Left renal cortex interstitium (tissue), 4 donors: ENCODE measurements at regions not wholly inside any gene's neighbourhood (a gene's known extent, or its start where the extent isn't known, plus 50 kb on each side); places are given as distances from the start of the nearest gene placed in this dataset.

Experiments
- DNase-seq, 4 donors: peaks; one replicate each; pipeline ENCODE4 v3.0.0-alpha.2; 2013; ENCODE audit warnings: low read depth in 4 of 4, low spot score in 2 of 4, missing footprints in 1 of 4

DNA sequence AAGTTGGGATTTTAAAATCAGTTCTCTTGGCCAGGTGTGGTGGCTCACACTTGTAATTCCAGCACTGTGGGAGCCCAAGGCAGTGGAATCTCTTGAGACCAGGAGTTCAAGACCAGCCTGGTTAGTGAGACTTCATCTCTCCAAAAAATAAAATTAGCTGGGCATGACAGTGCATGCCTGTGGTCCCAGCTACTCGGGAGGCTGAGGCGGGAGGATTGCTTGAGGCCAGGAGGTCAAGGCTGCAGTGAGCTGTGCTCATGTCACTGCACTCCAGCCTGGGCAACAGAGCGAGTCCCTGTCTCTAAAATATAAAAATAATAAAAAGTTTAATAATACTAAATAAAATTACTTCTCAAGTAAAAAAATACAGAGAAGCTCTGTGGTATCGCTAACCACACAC lies 77.5 kb downstream of the FOXA2 start:
- no peak for DNase-seq

DNA sequence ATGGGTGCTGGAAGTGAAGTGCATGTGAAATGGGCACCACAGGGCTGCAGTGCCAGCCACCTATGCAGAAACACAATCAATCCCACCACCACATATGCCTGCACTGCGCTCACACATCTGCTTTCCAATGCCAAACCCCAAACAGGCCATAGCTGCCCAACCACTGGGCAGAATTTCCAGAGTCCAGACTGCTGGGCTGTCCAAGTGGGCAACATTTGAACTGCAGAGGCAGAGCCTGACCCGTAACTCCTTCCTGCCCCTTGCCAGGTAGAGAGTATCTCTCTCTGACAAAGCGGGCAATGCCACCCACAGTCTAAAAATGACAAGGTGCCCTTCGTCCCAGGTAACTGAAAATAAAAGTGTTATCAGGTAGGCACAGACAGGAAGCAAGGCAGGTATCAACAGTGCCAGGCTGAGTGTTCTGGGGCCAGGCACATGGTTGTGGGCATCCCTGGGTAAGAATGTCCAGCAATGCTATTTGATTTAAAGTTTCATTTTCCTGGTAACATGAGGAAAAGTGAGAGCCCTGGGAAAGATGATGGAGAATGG lies 79.5 kb downstream of the FOXA2 start:
- no peak for DNase-seq

DNA sequence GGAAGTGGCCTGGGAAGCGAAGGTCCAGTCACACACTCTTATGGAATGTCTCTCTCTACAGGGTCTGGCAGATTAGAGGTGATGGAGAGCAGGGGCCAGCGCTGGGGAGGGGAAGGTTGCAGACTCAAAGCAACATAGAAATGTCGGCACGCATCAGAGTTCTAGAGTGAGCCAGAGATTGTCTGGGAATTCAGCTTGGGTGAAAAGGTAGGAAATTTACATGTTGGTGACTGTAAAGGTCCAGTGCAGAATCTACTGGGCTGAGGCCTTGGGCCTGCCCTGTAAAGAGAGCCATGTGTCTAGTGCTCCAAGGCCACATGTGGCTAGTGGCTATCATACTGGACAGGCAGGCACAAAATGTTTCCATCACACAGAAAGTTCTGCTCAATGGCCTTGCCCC lies 80.8 kb downstream of the FOXA2 start:
- no peak for DNase-seq

DNA sequence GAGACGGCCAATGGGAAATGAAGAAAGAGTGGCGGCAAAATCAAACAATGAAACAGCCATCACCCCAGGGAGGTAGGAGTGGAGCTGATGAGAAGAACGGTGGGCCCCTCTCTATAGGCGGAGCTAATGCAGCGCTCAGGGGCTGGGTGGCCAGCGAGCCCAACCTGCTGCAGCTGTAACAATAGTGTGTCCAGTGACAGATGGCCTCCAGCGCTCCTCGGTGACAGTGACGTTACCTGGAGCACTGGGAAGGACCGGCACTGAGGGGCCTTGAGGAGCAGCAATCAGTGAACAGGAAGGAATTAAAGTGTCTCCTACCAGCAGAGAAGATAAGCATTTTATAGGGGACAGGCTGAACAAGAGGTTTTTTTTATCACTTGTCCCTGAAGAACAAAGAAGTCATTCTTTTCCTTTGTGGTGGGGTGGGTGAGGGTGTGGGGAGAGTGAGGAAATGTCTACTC lies 81.6 kb downstream of the FOXA2 start:
- DNase-seq, result no peak

DNA sequence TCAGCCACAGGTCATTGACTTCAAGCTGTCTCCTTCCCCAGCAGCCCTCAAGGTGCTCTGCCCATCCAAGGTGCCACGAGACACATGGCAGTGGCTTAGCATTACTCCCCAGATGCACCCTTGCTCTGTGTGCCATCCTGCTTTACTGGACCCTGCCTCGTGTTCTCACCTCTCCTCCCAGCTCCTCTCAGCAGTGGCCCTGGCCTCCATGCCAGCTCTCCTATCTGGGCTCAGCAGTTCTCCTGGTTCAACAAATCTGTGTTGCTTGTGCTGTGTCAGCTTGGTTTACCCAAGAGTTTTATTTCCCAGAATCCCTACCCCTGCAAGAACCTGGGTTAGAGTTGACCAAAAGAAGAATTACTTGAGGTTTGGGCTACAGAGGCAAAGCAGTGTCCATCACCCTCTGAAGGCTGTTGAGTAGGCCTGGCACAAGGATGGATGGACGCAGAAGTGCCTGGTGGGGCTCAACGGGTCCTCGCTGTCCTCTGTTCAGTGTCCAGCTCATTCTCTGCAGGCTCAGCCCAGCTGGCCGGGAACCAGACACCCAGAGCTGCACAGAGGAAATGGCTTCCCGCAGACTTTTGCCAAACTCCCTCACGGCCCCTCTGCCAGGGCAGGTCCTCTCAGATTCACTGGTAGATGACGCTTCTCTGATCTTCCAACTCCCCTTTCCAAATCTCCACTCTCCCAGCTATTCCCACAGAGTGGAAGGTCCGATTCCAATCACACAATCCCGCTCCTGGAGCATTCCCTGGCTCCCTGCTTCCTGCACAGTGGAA lies 82.6 kb downstream of the FOXA2 start:
- DNase-seq, result no peak

DNA sequence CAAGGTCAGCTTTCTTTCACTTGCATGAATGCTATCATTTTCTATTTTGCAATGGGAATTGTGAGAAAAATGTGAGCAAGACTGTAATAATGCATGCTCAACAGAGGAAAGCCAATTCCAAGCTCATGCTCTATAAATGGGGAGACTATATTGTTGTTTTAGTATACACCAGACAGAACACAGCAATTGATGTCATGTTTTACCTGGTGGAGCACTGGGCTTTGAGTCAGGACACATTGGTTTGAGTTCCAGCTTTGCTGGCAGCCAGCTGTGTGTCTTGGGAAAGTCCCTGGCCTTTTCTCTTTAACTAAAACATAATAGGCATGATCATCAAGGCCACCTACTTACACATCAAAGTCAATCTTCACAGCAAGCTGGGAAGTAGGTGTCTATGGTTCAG lies 83.3 kb downstream of the FOXA2 start:
- DNase-seq, result no peak

DNA sequence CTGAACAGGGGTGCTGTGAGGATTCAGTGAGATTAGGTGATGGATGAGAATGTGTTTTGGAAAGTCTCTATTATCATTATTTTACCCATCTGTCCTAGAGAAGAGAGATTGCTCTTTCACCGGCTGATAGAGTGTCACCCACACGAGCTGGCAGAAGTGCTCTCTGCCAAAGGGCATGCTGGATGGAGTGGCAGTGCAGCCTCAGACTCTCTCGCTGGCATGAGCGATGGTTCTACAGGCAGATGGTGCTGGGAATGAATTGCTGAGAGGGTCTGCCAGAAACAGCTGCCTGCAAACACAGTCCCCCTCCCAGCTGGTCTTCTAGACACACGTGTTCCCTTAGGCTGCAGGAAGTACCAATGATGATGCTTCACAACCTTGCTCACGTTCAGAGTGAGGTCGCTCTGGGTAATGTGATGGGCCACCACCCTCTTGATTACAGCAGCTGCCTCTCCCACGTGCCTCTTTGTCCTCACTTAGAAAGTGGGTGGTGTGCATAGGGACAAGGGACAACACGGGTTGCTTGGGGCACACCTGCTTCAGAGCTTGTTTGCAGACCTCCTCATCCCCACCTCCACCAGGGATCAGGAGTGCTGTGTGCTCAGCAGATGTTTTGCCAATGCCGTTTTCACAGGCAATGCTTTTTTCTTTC lies 84.7 kb downstream of the FOXA2 start:
- no peak for DNase-seq

DNA sequence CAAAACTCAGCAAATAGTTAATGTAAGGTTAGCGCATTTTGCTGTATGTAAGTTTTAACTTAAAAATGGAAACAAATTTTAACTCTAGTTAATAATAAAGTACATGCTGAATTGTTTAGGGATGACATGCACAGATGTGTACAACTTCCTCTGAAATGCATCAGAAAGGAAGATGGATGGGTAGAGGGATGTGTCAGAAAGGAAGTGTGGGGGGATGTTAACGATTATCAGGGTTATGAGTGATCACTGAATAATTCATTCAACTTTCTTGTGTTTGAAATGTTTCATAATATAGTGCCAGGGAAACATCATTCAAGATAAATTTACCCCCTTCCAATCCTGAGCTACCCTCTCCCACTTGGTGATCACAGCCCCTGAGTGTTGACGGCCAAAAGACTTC lies 87.6 kb downstream of the FOXA2 start:
- DNase-seq, result no peak

DNA sequence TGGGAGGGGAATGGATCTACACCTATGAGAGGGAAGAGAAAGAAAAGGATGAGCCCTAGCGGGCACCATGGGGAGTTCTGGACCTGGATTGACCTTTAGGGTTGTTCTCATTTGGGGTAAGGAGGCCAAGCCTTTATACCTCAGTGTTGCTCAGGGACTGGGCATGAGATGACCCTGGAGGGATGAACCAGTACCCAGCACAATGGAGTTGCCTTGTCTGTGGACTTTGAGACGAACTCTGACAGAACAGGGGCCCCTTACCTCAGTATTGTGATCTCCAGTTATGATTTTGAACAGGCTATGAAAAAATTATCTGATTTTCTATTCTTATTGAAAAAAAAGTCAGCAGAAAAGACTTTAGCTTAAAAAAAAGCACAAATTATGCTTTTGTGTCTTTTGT lies 88.6 kb downstream of the FOXA2 start:
- DNase-seq, result no peak

DNA sequence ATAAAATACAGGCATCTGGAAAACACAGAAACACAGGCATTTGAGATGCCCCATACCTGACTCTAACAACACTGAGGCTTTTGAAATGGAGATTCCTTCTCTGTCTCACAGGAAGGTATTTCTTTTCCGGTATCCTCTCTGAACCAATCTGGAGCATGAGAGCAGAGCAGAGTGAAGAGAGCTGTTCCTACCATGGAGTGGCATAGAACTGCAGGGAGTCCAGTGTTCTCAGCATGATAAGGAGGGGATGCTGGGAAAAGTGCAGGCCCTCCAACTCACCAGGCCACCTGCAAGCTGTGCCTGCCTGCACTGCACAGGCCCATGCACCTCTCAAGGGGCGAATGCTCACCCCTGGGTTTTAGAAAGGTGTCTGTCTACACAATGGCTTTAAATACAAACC lies 89.2 kb downstream of the FOXA2 start:
- no peak for DNase-seq

DNA sequence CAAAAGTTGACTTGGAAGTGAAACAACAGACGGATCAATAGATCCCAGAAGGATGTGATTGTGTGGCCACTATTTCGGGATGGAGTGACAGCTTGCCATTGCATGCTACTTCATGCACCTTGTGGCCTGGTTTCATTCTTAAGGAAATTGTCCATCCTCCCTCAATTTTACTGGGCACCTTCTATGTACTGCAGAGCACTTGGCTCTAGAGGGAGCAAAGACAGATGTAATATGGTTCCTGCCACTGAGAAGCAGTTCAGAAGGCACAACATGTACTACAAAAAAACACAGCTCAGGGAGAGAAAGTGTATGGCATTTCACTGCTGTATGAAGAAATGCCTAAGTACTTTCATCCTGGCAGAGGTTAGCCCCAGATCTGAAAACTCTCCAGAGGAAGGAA lies 91.9 kb downstream of the FOXA2 start:
- DNase-seq, result no peak

DNA sequence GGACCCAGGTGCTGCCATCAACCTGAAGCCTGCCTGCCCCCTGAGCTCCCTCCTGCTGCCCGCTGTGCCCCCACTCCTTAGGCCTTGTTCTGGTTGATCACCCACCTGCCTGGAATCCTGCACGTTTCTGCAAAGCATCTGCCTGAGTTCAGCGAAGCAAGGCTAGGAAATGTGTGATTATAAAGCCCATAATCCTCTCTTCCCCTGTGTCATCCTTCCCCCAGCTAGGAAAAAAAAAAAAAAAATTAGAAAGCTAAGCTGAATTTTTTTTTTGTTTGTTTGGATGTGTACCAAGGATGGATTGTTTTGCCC lies 93.2 kb downstream of the FOXA2 start:
- DNase-seq, result peak in 1 of 4 donors; percentile 34

DNA sequence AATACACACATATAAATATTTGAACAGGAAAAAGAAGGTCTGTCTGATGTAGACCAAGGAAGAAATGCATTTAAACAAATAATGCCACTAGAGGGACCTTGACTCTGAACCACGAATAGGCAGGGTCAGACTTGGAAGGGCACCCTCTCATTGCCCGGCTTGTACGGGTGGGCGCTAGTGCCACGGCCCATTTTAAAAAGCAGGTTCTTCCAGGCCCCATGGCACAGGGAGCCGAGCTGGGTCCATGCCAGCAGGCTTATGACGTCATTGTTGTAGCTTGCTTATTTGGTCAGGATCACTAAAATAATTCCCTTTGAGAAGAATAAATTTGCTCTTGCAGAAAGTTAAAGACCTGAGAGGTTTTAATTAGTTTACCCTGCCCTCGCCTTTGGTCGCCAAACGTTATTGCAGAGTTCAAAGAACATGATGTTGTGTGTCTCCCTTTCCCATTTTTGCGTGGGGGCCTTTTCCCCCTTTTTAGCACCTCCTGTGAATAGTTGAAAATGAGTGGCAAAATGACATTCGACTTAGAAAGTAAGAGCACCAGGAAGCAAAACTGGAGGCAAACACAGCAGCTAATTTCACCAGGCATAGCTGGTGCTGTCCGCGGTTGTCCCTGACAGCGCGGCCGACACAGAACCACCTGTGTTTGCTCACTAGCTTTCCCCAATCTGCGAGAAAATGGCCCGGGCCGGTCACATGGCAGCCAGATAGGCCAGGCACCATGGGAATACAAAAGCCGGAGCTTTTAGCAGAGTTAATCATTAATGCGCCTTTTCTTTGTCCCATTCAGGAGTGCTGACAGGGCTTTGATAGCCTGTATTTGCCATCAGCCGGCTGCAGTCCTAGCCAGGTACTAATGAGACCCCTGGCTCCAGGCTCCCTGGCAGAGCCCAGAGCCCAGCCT lies 93.8 kb downstream of the FOXA2 start:
- peak in 3 of 4 donors; percentile 30 to 50 (median 45) for DNase-seq

DNA sequence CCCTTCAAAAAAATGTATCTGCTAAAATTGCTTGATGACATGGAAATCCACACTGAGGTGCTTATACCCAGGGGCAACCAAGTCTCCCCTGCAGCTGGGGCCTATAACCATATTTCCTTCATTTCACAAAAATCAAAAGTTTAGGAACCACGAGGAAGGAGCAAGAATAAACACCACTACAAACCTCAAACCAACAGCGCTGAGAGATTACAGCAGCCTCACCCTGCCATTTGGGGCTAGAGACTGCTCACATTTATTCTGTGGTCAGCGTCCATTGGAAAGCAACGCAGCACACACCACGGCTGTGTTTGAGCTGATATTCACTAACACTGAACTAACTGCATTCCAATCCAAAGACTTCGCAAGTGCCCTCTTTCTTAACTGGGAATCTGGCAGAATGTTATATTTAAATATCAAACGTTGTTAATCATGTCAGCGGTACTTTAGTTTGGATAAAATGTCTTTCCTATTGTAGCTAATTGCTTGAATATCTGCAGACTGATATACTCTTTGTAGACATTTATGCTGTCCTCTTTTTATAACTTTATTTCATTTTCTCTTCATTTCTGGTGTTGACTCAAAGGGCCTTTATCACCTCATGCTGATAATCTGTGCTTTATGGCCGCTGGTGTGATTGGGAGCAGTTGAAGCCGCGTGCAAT lies 94.6 kb downstream of the FOXA2 start:
- DNase-seq, result no peak

DNA sequence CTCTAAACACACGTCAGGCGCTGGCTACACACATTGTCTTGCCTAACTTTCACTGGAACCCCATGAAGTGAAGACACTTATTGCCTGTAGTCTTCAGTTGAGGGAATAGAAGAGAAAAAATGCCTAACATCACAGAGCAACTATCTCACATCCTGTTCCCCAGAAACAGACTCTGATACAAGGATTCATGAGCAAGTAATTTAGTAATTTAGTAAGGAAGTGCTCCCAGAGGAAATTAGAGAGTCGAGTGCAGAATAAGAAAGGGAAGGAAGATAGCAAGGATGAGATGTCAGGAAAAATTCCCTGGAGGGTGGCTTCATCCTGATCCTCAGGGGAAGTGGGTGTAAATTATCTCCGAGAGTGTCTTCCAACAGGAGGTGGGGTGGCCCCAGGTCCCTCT lies 104.0 kb downstream of the FOXA2 start:
- DNase-seq, result no peak

DNA sequence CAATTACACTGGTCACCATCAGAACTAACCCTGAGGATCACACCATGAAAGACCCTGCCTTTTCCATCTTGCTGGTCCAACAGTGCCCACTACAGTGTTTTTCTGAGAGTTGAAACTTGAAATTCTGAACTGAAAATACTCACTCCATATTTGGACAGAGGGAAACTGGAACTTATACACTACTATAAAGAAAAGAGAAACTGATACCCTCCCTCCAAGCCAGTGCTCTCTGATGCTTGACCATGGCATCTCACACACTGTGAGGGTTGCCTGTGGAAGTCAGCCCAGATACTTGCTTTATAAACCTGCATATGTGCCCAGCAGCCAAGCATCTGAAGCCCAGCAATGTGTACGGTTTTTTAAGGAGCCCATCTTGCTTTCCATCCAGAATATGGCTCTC lies 108.7 kb downstream of the FOXA2 start:
- DNase-seq, result peak in 1 of 4 donors; percentile 10

DNA sequence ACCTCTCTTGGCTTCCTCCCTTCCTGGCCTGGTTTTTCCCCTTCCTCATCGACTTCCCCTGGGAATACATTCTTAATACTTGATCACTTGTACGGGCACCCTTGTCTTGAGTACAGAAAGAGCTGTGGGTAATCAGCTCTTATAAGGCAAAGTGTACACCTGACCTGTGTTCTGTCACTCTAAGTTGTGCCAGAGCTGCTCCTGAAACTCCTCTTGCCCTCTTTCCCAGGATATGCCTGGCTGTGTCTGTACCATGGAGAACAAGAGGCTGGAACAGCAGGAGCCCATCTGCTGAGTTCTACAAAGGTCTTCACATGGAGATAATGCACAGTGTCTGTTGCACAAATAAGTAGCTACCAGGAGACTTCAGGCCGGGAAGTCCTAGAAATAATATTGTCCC lies 110.1 kb downstream of the FOXA2 start:
- DNase-seq, result no peak

DNA sequence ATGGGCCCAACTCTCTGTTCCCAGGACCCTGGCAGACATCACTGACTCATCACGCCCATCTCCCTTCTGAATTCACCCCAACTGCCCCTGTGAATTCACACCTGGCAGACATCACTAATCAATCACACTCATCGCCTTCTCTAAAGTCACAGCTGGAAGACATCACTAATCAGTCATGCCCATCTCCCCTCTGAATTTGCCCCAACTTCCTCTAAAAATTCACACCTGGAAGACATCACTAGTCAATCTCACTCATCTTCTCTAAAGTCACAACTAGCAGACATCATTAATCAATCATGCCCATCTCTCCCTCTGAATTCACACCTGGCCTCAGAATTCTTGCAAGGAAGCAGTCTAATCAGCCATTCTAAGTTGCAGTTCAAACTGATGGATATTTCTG lies 111.1 kb downstream of the FOXA2 start:
- DNase-seq, result no peak

DNA sequence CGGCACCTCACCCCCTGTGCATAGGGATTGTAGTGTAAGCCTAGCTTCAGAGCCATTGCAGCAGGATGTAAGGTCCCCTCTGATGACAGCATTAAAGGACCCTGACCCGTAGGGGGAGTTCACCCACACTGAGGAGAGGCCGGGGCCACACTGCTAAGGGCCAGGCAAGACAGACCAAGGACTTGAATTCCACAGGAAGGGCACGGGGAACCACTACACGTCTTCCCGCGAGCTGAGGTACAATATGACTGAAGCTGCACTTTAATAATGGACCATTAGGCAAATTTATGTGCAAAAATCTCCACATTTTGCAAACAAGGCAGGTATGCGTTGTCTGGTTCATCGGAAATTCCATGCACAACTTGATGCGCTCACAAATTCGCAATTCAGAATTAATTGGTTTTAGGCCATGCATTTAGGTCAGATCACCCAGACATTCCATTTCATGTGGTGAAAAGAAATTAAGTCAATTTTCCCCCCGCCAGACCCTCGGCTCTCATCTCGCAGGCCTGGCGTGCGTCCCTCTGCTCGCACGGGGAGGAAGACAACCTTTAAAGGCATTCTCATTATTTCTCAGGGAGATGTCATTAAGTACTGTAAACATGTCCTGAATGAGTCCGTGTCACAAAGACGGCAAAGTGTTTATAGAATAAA lies 111.8 kb downstream of the FOXA2 start:
- DNase-seq, result no peak

DNA sequence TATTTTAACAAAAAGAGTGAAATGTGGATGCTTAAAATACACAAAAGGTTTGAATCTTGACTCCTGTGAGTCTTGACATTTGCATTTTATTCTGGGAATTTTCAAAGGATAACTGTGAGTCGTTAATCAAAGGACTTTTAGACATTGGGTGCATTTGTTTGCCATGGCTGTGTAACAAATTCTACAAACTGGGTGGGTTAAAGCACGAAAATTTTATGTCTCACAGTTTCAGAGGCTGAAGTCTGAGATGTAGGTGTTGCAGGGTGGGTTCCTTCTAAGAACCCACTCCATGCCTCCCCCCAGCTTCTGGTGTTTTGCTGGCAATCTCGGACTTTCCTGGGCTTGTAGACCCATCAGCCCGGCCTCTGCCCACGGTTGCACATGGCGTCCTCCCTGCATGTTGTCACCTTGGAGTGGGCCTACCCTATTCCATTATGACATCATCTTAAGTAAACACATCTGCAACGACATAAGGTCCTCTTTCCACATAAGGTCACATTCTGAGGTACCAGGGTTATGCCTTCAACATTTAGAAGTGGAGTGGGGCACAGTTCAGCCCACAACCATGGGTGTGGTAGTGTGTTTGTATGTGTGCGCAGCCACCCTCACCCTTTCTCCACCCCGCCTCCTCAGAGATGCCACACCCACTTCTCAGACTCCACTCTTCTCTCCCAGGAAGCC lies 113.1 kb downstream of the FOXA2 start:
- DNase-seq, result no peak
